Stomach (tissue), 4 donors: ENCODE measurements at regions not wholly inside any gene's neighbourhood (a gene's known extent, or its start where the extent isn't known, plus 50 kb on each side); places are given as distances from the start of the nearest gene placed in this dataset.

Experiments
- CTCF ChIP-seq, 7 experiments: fragments of 450-650 bp in 4 of 7; fragments of 200-600 bp in 3 of 7; sonication (generic) in 3 of 7; IDR thresholded peaks; one replicate each; pipeline ENCODE4 v1.5.1; 2016 to 2019; ENCODE audit warnings: antibody characterized with exemption in 7 of 7, control low read depth in 2 of 7, mild to moderate bottlenecking in 1 of 7
- EP300 ChIP-seq: sonication (generic); formaldehyde crosslinking; IDR thresholded peaks from one replicate; pipeline ENCODE4 v1.6.1; 2017; ENCODE audit warnings: antibody characterized with exemption
- POLR2A ChIP-seq, 4 donors: fragments of 450-650 bp; IDR thresholded peaks; one replicate each; pipeline ENCODE4 v1.6.1; 2016; ENCODE audit warnings: antibody characterized with exemption in 4 of 4, control low read depth in 2 of 4, mild to moderate bottlenecking in 1 of 4, moderate library complexity in 1 of 4
- POLR2AphosphoS5 ChIP-seq, 3 donors: sonication (generic); formaldehyde crosslinking; IDR thresholded peaks; one replicate each; pipeline ENCODE4 v1.6.1; 2016; ENCODE audit warnings: antibody characterized with exemption in 3 of 3

- no peak for TF ChIP-seq POLR2AphosphoS5 (IDR thresholded peaks at IDR 0.05)
- no peak for TF ChIP-seq POLR2A (IDR thresholded peaks at IDR 0.05)
- TF ChIP-seq CTCF (IDR thresholded peaks at IDR 0.05): no peak
- no peak for TF ChIP-seq EP300
These were observed 54.6 kb upstream of the URI1 start for GRCh38 chr19:29887442-29887855.
